Medulla oblongata (tissue), 1 donor: ENCODE measurements at regions not wholly inside any gene's neighbourhood (a gene's known extent, or its start where the extent isn't known, plus 50 kb on each side); places are given as distances from the start of the nearest gene placed in this dataset.
A peak's percentile ranks its signal among the peaks of the same experiment; 100 is the strongest.

Experiments
- DNase-seq: peaks from one replicate; pipeline ENCODE4 v3.0.0-alpha.2; 2015; ENCODE audit errors: extremely low spot score

- DNase-seq = no peak
Measured at GRCh38 chr7:123401295-123401694, 133.1 kb downstream of the IQUB start.

GRCh38 chr7:123400196-123400595 lies 134.2 kb downstream of the IQUB start:
- no peak for DNase-seq

- peak; percentile 21 for DNase-seq
Measured at GRCh38 chr7:123398921-123399320, 135.5 kb downstream of the IQUB start.

- DNase-seq = no peak
Measured at GRCh38 chr7:123397746-123398338, 136.6 kb downstream of the IQUB start.

GRCh38 chr7:123393623-123394022 lies 140.8 kb downstream of the IQUB start:
- no peak for DNase-seq

- DNase-seq = no peak
Measured at GRCh38 chr7:123372368-123372767, 162.0 kb downstream of the IQUB start.

GRCh38 chr7:123367484-123368122 lies 166.8 kb downstream of the IQUB start:
- no peak for DNase-seq

GRCh38 chr7:123367031-123367430 lies 167.3 kb upstream of the SLC13A1 start:
- DNase-seq = no peak

GRCh38 chr7:123366626-123367025 lies 166.9 kb upstream of the SLC13A1 start:
- no peak for DNase-seq

GRCh38 chr7:123360631-123361030 lies 160.9 kb upstream of the SLC13A1 start:
- DNase-seq = no peak

GRCh38 chr7:123355576-123356190 lies 155.9 kb upstream of the SLC13A1 start:
- peak; percentile 51 for DNase-seq

GRCh38 chr7:123352973-123353372 lies 153.2 kb upstream of the SLC13A1 start:
- DNase-seq = no peak

GRCh38 chr7:123351516-123352505 lies 152.0 kb upstream of the SLC13A1 start:
- no peak for DNase-seq

GRCh38 chr7:123351027-123351426 lies 151.3 kb upstream of the SLC13A1 start:
- no peak for DNase-seq

- DNase-seq = no peak
Measured at GRCh38 chr7:123348690-123349089, 148.9 kb upstream of the SLC13A1 start.

GRCh38 chr7:123346766-123347165 lies 147.0 kb upstream of the SLC13A1 start:
- peak; percentile 43 for DNase-seq

- no peak for DNase-seq
Measured at GRCh38 chr7:123343611-123344010, 143.8 kb upstream of the SLC13A1 start.

- no peak for DNase-seq
Measured at GRCh38 chr7:123341102-123341501, 141.3 kb upstream of the SLC13A1 start.

GRCh38 chr7:123338688-123339087 lies 138.9 kb upstream of the SLC13A1 start:
- DNase-seq = no peak

GRCh38 chr7:123329988-123330643 lies 130.3 kb upstream of the SLC13A1 start:
- DNase-seq = no peak

- DNase-seq = no peak
Measured at GRCh38 chr7:123327661-123328060, 127.9 kb upstream of the SLC13A1 start.

- no peak for DNase-seq
Measured at GRCh38 chr7:123324283-123324682, 124.5 kb upstream of the SLC13A1 start.
